HEK293T (cell line): ENCODE measurements at regions not wholly inside any gene's neighbourhood (a gene's known extent, or its start where the extent isn't known, plus 50 kb on each side); places are given as distances from the start of the nearest gene placed in this dataset.

Experiments
- CTCF ChIA-PET: fragments of 350-600 bp; formaldehyde crosslinking; extraction: SDS; loops from one replicate; lab custom pipeline; 2021; ENCODE audit warnings: antibody characterized with exemption, inconsistent platforms; lab: Yijun Ruan, JAX
- POLR2A ChIA-PET: fragments of 350-600 bp; formaldehyde crosslinking; extraction: SDS; loops from one replicate; lab custom pipeline; 2020; ENCODE audit warnings: antibody characterized with exemption, inconsistent platforms; lab: Yijun Ruan, JAX
- DNase-seq: peaks from one replicate; pipeline ENCODE4 v3.0.0; 2012; ENCODE audit warnings: mixed read lengths; ENCODE audit errors: extremely low spot score
- ARNT ChIP-seq: fragments of 450-650 bp; IDR thresholded peaks from 2 replicates; pipeline ENCODE4 v1.6.1; 2017; ENCODE audit warnings: mild to moderate bottlenecking
- BHLHE40 ChIP-seq: fragments of 450-650 bp; IDR thresholded peaks from 2 replicates; pipeline ENCODE4 v1.6.1; 2016; ENCODE audit warnings: mild to moderate bottlenecking, moderate library complexity, borderline replicate concordance
- CTBP1 ChIP-seq: fragments of 450-650 bp; IDR thresholded peaks from 2 replicates; pipeline ENCODE4 v1.6.1; 2016; ENCODE audit warnings: borderline replicate concordance
- ELF4 ChIP-seq: fragments of 450-650 bp; IDR thresholded peaks from 2 replicates; pipeline ENCODE4 v1.6.1; 2017; ENCODE audit warnings: antibody characterized with exemption
- FOXA1 ChIP-seq: fragments of 450-650 bp; IDR thresholded peaks from 2 replicates; pipeline ENCODE4 v1.6.1; 2016; ENCODE audit warnings: mild to moderate bottlenecking
- FOXK2 ChIP-seq: fragments of 450-650 bp; IDR thresholded peaks from 2 replicates; pipeline ENCODE4 v1.6.1; 2016; ENCODE audit warnings: mild to moderate bottlenecking
- FOXM1 ChIP-seq: fragments of 450-650 bp; IDR thresholded peaks from 2 replicates; pipeline ENCODE4 v1.6.1; 2017; ENCODE audit warnings: mild to moderate bottlenecking, borderline replicate concordance
- HDGF ChIP-seq: fragments of 450-650 bp; IDR thresholded peaks from 2 replicates; pipeline ENCODE4 v1.6.1; 2017; ENCODE audit warnings: antibody characterized with exemption, borderline replicate concordance
- L3MBTL2 ChIP-seq: fragments of 450-650 bp; conservative IDR thresholded peaks from 2 replicates; pipeline ENCODE4 v1.6.1; 2016; ENCODE audit warnings: mild to moderate bottlenecking
- LEF1 ChIP-seq: fragments of 450-650 bp; IDR thresholded peaks from 2 replicates; pipeline ENCODE4 v1.6.1; 2017; ENCODE audit warnings: mild to moderate bottlenecking, borderline replicate concordance
- NFRKB ChIP-seq: fragments of 450-650 bp; IDR thresholded peaks from 2 replicates; pipeline ENCODE4 v1.6.1; 2016; ENCODE audit warnings: mild to moderate bottlenecking, moderate library complexity
- SP1 ChIP-seq: fragments of 450-650 bp; IDR thresholded peaks from 2 replicates; pipeline ENCODE4 v1.6.1; 2017
- SUZ12 ChIP-seq: fragments of 450-650 bp; IDR thresholded peaks from 2 replicates; pipeline ENCODE4 v1.6.1; 2016; ENCODE audit warnings: mild to moderate bottlenecking
- TARDBP ChIP-seq: fragments of 450-650 bp; IDR thresholded peaks from 2 replicates; pipeline ENCODE4 v1.6.1; 2016
- ZNF384 ChIP-seq: fragments of 450-650 bp; IDR thresholded peaks from 2 replicates; pipeline ENCODE4 v1.6.1; 2016
- TF ChIP-seq, protein P1 (sequence below): fragments of 450-650 bp; IDR thresholded peaks from 2 replicates; pipeline ENCODE4 v1.6.1; 2016

GRCh38 chr15:68871507-68871906, 50.8 kb upstream of the ANP32A start:
- ChIA-PET CTCF (interaction anchor here (0.7 kb wide), 1 partner anchor 54 kb away, joined by 3 read pairs; no protein-coding TSS in a partner anchor), POLR2A (no interaction called here)
- DNase-seq = no peak
- TF ChIP-seq LEF1 = no peak
- no peak for TF ChIP-seq FOXA1
- TF ChIP-seq SUZ12 = no peak
- no peak for TF ChIP-seq FOXK2
- no peak for TF ChIP-seq NFRKB
- no peak for TF ChIP-seq ELF4
- TF ChIP-seq, protein P1, sequence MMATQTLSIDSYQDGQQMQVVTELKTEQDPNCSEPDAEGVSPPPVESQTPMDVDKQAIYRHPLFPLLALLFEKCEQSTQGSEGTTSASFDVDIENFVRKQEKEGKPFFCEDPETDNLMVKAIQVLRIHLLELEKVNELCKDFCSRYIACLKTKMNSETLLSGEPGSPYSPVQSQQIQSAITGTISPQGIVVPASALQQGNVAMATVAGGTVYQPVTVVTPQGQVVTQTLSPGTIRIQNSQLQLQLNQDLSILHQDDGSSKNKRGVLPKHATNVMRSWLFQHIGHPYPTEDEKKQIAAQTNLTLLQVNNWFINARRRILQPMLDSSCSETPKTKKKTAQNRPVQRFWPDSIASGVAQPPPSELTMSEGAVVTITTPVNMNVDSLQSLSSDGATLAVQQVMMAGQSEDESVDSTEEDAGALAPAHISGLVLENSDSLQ = no peak
- TF ChIP-seq TARDBP = no peak
- TF ChIP-seq CTBP1 = no peak
- TF ChIP-seq SP1 = no peak
- no peak for TF ChIP-seq ARNT
- TF ChIP-seq L3MBTL2 = no peak
- TF ChIP-seq ZNF384 = no peak
- no peak for TF ChIP-seq FOXM1

GRCh38 chr15:68874788-68875187, 54.1 kb upstream of the ANP32A start:
- no peak for DNase-seq
- no peak for TF ChIP-seq ARNT
- no peak for TF ChIP-seq ELF4
- TF ChIP-seq SP1 = no peak
- TF ChIP-seq FOXA1 = no peak
- no peak for TF ChIP-seq LEF1
- TF ChIP-seq, protein P1 = no peak
- TF ChIP-seq FOXK2 = no peak
- no peak for TF ChIP-seq BHLHE40
- TF ChIP-seq FOXM1 = no peak
- POLR2A ChIA-PET = interaction anchor here (1.5 to 2.0 kb wide), 3 partner anchors 56 to 91 kb away, joined by 4 to 10 read pairs (median 6); no protein-coding TSS in a partner anchor
- CTCF ChIA-PET = interaction anchor here (0.7 to 3.0 kb wide), 18 partner anchors 22 to 568 kb away, joined by 3 to 25 read pairs (median 7); no protein-coding TSS in a partner anchor

GRCh38 chr15:68875377-68876116, 54.8 kb upstream of the SPESP1 start:
- CTCF ChIA-PET = interaction anchor here (0.6 to 3.0 kb wide), 40 partner anchors 8 to 1159 kb away, joined by 3 to 25 read pairs (median 4); no protein-coding TSS in a partner anchor
- peak; percentile 73 for TF ChIP-seq L3MBTL2
- no peak for TF ChIP-seq BHLHE40
- POLR2A ChIA-PET = interaction anchor here (0.6 to 2.0 kb wide), 8 partner anchors 35 to 91 kb away, joined by 3 to 10 read pairs (median 4); partner anchors contain the start of gene ANP32A
- DNase-seq = peak; percentile 81

DNA sequence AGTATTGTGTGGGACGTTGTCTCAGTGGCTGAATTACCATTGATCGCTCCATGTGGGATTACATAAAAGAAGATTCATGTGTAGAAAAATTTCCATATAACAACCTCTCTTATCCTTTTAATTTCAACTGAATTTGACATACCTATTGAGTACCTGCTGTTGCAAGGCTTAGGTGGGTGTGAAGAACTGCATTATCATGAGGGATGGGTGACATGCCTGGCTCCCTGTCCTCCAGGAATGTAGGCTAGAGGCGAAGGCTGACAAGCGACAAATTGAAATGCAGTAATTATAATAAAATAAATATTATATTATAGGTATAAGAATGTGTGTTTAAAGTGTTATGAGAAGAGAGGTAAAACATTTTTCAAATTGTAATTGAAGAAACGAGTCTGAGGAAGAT, 52.7 kb upstream of the SPESP1 start:
- ChIA-PET CTCF (no interaction called here), POLR2A (no interaction called here)
- no peak for DNase-seq
- TF ChIP-seq, protein P1 = no peak
- TF ChIP-seq FOXA1 (no peak), CTBP1 (no peak), SP1 (no peak), FOXM1 (no peak), ZNF384 (no peak), ELF4 (no peak), TARDBP (no peak), L3MBTL2 (no peak)

DNA sequence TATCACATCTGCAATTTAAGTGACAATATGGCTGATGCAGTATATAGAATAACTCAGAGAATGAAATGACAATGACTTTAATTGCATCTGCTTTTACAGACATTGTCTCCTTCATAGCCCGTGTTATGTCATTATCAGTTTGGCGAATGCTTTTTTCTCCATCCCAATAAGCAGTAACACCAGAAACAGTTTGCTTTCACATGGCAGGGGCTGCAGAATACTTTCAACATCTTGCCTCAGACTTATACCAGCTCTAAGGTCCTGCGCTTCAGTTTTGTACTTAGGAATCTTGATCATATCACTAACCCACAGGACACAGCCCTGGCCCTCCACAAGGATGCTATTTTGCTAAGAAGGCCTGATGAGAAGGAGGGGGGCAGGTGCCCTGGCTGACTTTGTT, 49.9 kb upstream of the SPESP1 start:
- TF ChIP-seq TARDBP (no peak), FOXK2 (no peak), NFRKB (no peak), CTBP1 (no peak), HDGF (no peak)
- TF ChIP-seq, protein P1 = no peak
- no peak for DNase-seq
- CTCF ChIA-PET = no interaction called here
- POLR2A ChIA-PET = no interaction called here
